SW 1271 (cell line): ENCODE measurements at regions not wholly inside any gene's neighbourhood (a gene's known extent, or its start where the extent isn't known, plus 50 kb on each side); places are given as distances from the start of the nearest gene placed in this dataset.

Experiments
- DNase-seq, 2 experiments: peaks; one replicate each; lab custom pipeline; 2025; lab: John Stamatoyannopoulos, UW

- DNase-seq, result no peak
Measured at GRCh38 chr17:79169861-79170260, 95.2 kb downstream of the ENGASE start.

GRCh38 chr17:79169366-79169765 is 94.7 kb downstream of the ENGASE start:
- no peak for DNase-seq

GRCh38 chr17:79168486-79169055 is 93.9 kb downstream of the ENGASE start:
- DNase-seq, result no peak

- no peak for DNase-seq
Measured at GRCh38 chr17:79167486-79167885, 92.9 kb downstream of the ENGASE start.

- DNase-seq, result no peak
Measured at GRCh38 chr17:79165756-79166473, 91.3 kb downstream of the ENGASE start.

GRCh38 chr17:79164913-79165695 is 90.5 kb downstream of the ENGASE start:
- DNase-seq, result no peak

- no peak for DNase-seq
Measured at GRCh38 chr17:79164408-79164807, 89.8 kb downstream of the ENGASE start.

GRCh38 chr17:79163071-79163470 is 88.4 kb downstream of the ENGASE start:
- DNase-seq, result no peak

GRCh38 chr17:79162012-79162963 is 87.7 kb downstream of the ENGASE start:
- no peak for DNase-seq

GRCh38 chr17:79160980-79161636 is 86.5 kb downstream of the ENGASE start:
- DNase-seq, result no peak

GRCh38 chr17:79159926-79160325 is 85.3 kb downstream of the ENGASE start:
- DNase-seq, result no peak

- DNase-seq, result no peak
Measured at GRCh38 chr17:79159471-79159870, 84.8 kb downstream of the ENGASE start.

- DNase-seq, result no peak
Measured at GRCh38 chr17:79156463-79157095, 82.0 kb downstream of the ENGASE start.

GRCh38 chr17:79155701-79156100 is 81.1 kb downstream of the ENGASE start:
- no peak for DNase-seq

- DNase-seq, result no peak
Measured at GRCh38 chr17:79154951-79155585, 80.4 kb downstream of the ENGASE start.

GRCh38 chr17:79154446-79154845 is 79.8 kb downstream of the ENGASE start:
- no peak for DNase-seq

- DNase-seq, result no peak
Measured at GRCh38 chr17:79153367-79154130, 78.9 kb downstream of the ENGASE start.

- no peak for DNase-seq
Measured at GRCh38 chr17:79152636-79153035, 78.0 kb downstream of the ENGASE start.

GRCh38 chr17:79152110-79152509 is 77.5 kb downstream of the ENGASE start:
- DNase-seq, result no peak

GRCh38 chr17:79150799-79151198 is 76.2 kb downstream of the ENGASE start:
- no peak for DNase-seq
